Thyroid gland (tissue), 4 donors: ENCODE measurements at regions not wholly inside any gene's neighbourhood (a gene's known extent, or its start where the extent isn't known, plus 50 kb on each side); places are given as distances from the start of the nearest gene placed in this dataset.
A peak's percentile ranks its signal among the peaks of the same experiment; 100 is the strongest.

ENCODE experiments used
- DNase-seq, 2 donors: peaks; one replicate each; pipeline ENCODE4 v3.0.0-alpha.2; 2019
- H3K27ac ChIP-seq, 3 donors: fragments of 200-600 bp; sonication (generic); 1 replicate in 2 of 3; 2 replicates in 1 of 3; pipeline ENCODE4 v1.5.1; 2016 to 2019; ENCODE audit warnings: mild to moderate bottlenecking in 1 of 3, moderate library complexity in 1 of 3
- H3K27me3 ChIP-seq: fragments of 200-600 bp; sonication (generic); one replicate; pipeline ENCODE4 v1.5.1; 2019
- H3K36me3 ChIP-seq, 2 donors: fragments of 200-600 bp; sonication (generic); one replicate each; pipeline ENCODE4 v1.5.1; 2016 to 2019
- H3K4me1 ChIP-seq, 2 donors: fragments of 200-600 bp; sonication (generic); one replicate each; pipeline ENCODE4 v1.5.1; 2017 to 2019
- H3K4me3 ChIP-seq, 3 donors: fragments of 200-600 bp; sonication (generic); replicated peaks in 1 of 3; 1 replicate in 2 of 3; 2 replicates in 1 of 3; pipeline ENCODE4 v1.5.1; 2016; ENCODE audit warnings: mild to moderate bottlenecking in 1 of 3
- H3K9me3 ChIP-seq: fragments of 200-600 bp; sonication (generic); one replicate; pipeline ENCODE4 v1.5.1; 2017
- POLR2A ChIP-seq, 2 donors: fragments of 450-650 bp; IDR thresholded peaks; one replicate each; pipeline ENCODE4 v1.6.1; 2017; ENCODE audit warnings: antibody characterized with exemption in 2 of 2, mild to moderate bottlenecking in 2 of 2, moderate library complexity in 1 of 2
- WGBS, 2 donors: methylation state at CpG; one replicate each; pipeline ENCODE4 v1.1.5; 2017; 5-methylcytosine and 5-hydroxymethylcytosine counted together
- intact Hi-C: fragments of 100-400 bp; cut with DNase I; formaldehyde crosslinking; loops from one replicate; pipeline ENCODE4 v1.15.1; 2023
- TF ChIP-seq, protein P1 (sequence below), 6 experiments: fragments of 200-600 bp in 3 of 6; fragments of 450-650 bp in 3 of 6; sonication (generic) in 3 of 6; IDR thresholded peaks; one replicate each; pipeline ENCODE4 v1.5.1; 2016 to 2019; ENCODE audit warnings: antibody characterized with exemption in 6 of 6, mild to moderate bottlenecking in 2 of 6, inconsistent platforms in 1 of 6, moderate library complexity in 1 of 6

GRCh38 chr18:44130376-44130942, 550.2 kb upstream of the SETBP1 start:
- Histone ChIP-seq H3K9me3 (no peaks in the 10 kb centered on the region), H3K4me3 (no peak overlapping the region), H3K4me1 (no peaks in the 10 kb centered on the region), H3K36me3 (no peaks in the 10 kb centered on the region), H3K27ac (no peak overlapping the region), H3K27me3 (no peaks in the 10 kb centered on the region)
- peak; percentile 25 to 34 for DNase-seq
- intact Hi-C loops, result loop anchor here (5.0 kb wide), 1 partner anchor 197 kb away; no protein-coding TSS in a partner anchor
- no peak for TF ChIP-seq POLR2A (IDR thresholded peaks at IDR 0.05)
- TF ChIP-seq, protein P1, sequence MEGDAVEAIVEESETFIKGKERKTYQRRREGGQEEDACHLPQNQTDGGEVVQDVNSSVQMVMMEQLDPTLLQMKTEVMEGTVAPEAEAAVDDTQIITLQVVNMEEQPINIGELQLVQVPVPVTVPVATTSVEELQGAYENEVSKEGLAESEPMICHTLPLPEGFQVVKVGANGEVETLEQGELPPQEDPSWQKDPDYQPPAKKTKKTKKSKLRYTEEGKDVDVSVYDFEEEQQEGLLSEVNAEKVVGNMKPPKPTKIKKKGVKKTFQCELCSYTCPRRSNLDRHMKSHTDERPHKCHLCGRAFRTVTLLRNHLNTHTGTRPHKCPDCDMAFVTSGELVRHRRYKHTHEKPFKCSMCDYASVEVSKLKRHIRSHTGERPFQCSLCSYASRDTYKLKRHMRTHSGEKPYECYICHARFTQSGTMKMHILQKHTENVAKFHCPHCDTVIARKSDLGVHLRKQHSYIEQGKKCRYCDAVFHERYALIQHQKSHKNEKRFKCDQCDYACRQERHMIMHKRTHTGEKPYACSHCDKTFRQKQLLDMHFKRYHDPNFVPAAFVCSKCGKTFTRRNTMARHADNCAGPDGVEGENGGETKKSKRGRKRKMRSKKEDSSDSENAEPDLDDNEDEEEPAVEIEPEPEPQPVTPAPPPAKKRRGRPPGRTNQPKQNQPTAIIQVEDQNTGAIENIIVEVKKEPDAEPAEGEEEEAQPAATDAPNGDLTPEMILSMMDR (IDR thresholded peaks at IDR 0.05), result peak; percentile 23 to 88 (median 70)
- WGBS, 2 donors, result 65 to 69% methylated on average over 5 of the region's 5 CpGs

GRCh38 chr18:44133483-44133882, 547.2 kb upstream of the SETBP1 start:
- Histone ChIP-seq H3K27ac (no peak overlapping the region), H3K27me3 (no peaks in the 10 kb centered on the region), H3K36me3 (no peaks in the 10 kb centered on the region), H3K9me3 (no peaks in the 10 kb centered on the region), H3K4me3 (no peak overlapping the region), H3K4me1 (no peaks in the 10 kb centered on the region)
- DNase-seq, result no peak
- no peak for TF ChIP-seq POLR2A (IDR thresholded peaks at IDR 0.05)
- TF ChIP-seq, protein P1 (IDR thresholded peaks at IDR 0.05), result no peak
- WGBS, 2 donors, result 68 to 80% methylated on average over 2 of the region's 2 CpGs
- intact Hi-C loops, result loop anchor here (5.0 kb wide), 1 partner anchor 194 kb away; no protein-coding TSS in a partner anchor

- no peaks in the 10 kb centered on the region for H3K36me3 ChIP-seq
- WGBS, 2 donors, result 61 to 69% methylated on average over 4 of the region's 4 CpGs
- no peaks in the 10 kb centered on the region for H3K9me3 ChIP-seq
- H3K27me3 ChIP-seq, result no peaks in the 10 kb centered on the region
- no peak overlapping the region for H3K4me3 ChIP-seq
- DNase-seq, result no peak
- no peak overlapping the region for H3K27ac ChIP-seq
- H3K4me1 ChIP-seq, result no peaks in the 10 kb centered on the region
- no peak for TF ChIP-seq POLR2A (IDR thresholded peaks at IDR 0.05)
- TF ChIP-seq, protein P1 (IDR thresholded peaks at IDR 0.05), result no peak
- intact Hi-C loops, result loop anchor here (5.0 kb wide), 1 partner anchor 193 kb away; no protein-coding TSS in a partner anchor
Observed at GRCh38 chr18:44134447-44134846, 546.2 kb upstream of the SETBP1 start.

DNA sequence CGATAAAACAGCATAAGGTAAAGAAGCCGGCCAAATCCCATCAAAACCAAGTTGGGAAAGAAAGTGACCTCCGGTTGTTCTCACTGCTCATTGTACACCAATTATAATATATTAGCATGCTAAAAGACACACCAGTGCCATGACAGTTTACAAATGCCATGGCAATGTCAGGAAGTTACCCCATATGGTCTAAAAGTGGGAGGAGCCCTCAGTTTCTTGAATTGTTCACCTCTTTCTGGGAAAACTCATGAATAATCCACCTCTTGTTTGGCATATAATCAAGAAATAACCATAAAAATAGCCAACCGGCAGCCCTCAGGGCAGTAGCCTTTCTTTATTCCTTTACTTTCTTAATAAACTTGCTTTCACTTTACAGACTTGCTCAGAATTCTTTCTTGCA, 544.9 kb upstream of the SETBP1 start:
- TF ChIP-seq POLR2A (IDR thresholded peaks at IDR 0.05), result no peak
- TF ChIP-seq, protein P1 (IDR thresholded peaks at IDR 0.05), result no peak
- Histone ChIP-seq H3K27me3 (no peaks in the 10 kb centered on the region), H3K4me3 (no peak overlapping the region), H3K9me3 (no peaks in the 10 kb centered on the region), H3K4me1 (no peaks in the 10 kb centered on the region), H3K36me3 (no peaks in the 10 kb centered on the region), H3K27ac (no peak overlapping the region)
- 94 to 98% methylated on average over 4 of the region's 4 CpGs for WGBS, 2 donors
- no peak for DNase-seq
- intact Hi-C loops, result no loop called here

DNA sequence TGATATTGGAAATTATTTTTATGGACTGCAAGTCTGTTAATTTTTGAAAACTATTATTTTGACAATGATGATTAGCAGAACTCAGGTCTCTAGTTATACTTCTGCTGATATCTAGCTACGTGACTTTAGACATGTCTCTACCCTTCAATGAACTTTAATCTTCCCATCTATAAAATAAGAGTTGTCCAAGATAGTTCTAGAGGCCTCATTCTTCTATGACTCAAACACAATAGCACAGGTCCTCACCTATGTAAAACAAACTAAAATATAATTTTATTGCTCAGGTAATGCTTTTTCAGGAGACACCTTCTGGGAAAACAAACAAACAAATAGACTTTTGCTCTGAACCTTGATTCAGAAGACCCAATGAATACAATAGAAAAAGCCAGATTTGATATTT, 544.4 kb upstream of the SETBP1 start:
- WGBS, 2 donors, result 88 to 91% methylated on average over 1 of the region's 1 CpG
- DNase-seq, result no peak
- Histone ChIP-seq H3K27me3 (no peaks in the 10 kb centered on the region), H3K27ac (no peak overlapping the region), H3K4me3 (no peak overlapping the region), H3K36me3 (no peaks in the 10 kb centered on the region), H3K9me3 (no peaks in the 10 kb centered on the region), H3K4me1 (no peaks in the 10 kb centered on the region)
- intact Hi-C loops, result no loop called here
- no peak for TF ChIP-seq POLR2A (IDR thresholded peaks at IDR 0.05)
- TF ChIP-seq, protein P1 (IDR thresholded peaks at IDR 0.05), result no peak
